ENCODE measurements at regions not wholly inside any gene's neighbourhood (a gene's known extent, or its start where the extent isn't known, plus 50 kb on each side); places are given as distances from the start of the nearest gene placed in this dataset.

- TF ChIP-seq EZH2phosphoT487 (IDR thresholded peaks at IDR 0.05): no peak
- no peak for TF ChIP-seq CTCF (IDR thresholded peaks at IDR 0.05)
- no peak for TF ChIP-seq EZH2 (IDR thresholded peaks at IDR 0.05)
These were observed 905.1 kb upstream of the USP15 start for GRCh38 chr12:61355105-61355504.
